ENCODE measurements at regions not wholly inside any gene's neighbourhood (a gene's known extent, or its start where the extent isn't known, plus 50 kb on each side); places are given as distances from the start of the nearest gene placed in this dataset.
"Not testable (repeated sequence)": the region's sequence is repeated elsewhere in the genome, so short reads cannot be mapped to it uniquely, and the experiment has no call there.

DNA sequence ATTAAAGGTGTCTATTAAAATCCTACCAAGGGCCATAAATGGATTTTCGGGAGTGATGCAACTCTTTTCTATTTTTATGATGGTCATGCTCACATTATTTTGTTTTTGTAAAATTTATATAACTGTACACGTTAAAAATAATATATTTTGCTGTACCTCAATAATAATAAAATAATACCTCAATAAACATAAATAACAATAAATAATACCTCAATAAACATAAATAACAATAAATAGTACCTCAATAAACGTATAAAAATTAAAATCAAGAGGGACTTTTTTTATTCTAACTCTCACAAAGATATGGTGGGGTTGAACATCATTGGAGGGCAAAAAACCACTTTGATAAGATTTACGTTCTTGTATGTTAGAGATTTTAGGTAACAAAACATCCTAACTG is 1189.6 kb upstream of the CELF2 start:
- no peak for DNase-seq

DNA sequence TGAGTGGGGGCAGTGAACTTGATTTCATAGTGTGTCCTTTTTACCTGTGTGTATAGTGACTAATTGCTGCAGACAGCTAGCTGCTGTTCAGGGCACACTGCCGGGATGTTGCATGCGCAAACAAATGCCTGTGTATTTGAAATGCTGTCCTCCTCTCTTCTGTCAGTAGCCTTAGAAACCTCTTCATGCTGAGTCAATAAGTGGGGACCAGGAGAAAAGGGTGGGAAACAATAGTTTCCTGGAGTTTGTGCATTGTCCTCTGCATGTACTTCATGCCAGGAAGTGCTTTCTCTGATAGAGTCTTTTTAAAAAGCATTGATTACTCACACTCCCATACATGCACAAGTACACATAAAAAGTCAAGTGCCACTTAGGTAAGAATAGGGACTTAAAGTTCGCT is 1183.7 kb upstream of the CELF2 start:
- no peak for DNase-seq

GRCh38 chr10:9834434-9834833 is 1183.2 kb upstream of the CELF2 start:
- no peak for DNase-seq

GRCh38 chr10:9845075-9845474 is 1172.6 kb upstream of the CELF2 start:
- no peak for DNase-seq

DNA sequence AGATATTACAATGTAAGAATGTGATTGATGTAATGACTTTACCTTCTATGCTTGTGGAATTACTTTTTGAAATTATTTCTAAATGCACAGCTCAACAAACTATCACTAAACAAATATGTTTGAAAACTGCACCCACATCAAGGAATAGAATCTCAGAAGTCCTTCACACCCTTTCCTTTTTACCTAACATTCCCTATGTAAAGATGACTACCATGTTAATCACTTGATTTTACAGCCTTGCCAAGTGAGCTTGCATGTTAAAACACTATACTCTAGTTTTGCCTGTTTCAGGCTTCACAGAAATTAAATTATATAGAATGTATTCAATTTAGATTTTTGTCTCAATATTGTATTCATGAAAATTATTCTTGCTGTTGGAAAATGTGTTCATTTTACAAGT is 1169.4 kb upstream of the CELF2 start:
- DNase-seq, result no peak

GRCh38 chr10:9848981-9849380 is 1168.7 kb upstream of the CELF2 start:
- DNase-seq, result no peak

- no peak for DNase-seq
These were observed 1167.3 kb upstream of the CELF2 start for GRCh38 chr10:9850415-9850814.

- DNase-seq, result no peak
These were observed 1165.9 kb upstream of the CELF2 start for GRCh38 chr10:9851808-9852207.

DNA sequence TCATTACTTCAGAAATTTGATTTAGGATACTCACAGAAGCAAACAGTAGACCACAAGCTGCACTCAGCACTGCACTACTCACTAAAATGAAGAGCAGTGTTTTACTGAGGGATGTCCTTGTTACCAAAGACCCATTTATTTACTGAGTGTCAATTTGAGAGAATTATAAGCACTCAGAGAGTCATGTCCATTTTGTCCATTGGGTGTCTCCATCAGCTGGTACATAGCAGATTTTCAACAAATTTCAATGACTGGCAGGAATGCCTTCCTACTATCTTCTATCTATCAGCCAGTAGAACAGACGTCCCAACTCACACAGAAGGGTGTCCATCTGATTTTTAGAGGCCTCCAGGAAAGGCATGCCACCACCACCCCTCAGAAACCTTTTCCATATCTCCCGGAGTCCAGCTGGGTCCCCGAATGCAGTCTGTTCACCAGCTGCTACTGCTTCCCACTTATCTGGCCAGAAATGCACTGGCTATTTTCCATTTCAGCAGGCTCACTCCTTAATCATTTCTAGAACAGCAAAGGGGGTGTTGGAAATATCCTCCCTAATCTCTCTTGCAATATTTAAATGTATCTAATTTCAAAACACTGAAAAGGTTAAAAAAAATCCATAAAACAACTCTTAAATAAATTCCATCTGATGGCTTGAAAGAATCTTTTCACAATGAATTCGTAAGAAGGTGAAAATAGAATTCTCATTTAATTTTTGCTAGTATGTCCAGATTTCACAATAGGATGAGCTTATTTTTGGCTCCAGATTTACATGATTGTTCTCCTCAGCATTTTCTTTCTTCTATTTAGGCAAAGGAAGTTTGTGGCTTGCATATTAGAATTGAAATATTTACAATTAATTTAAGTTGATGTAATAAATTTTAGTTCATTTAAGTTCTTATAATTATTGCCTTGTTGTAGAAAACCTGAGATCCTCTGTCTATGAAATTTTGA is 1164.0 kb upstream of the CELF2 start:
- no peak for DNase-seq

DNA sequence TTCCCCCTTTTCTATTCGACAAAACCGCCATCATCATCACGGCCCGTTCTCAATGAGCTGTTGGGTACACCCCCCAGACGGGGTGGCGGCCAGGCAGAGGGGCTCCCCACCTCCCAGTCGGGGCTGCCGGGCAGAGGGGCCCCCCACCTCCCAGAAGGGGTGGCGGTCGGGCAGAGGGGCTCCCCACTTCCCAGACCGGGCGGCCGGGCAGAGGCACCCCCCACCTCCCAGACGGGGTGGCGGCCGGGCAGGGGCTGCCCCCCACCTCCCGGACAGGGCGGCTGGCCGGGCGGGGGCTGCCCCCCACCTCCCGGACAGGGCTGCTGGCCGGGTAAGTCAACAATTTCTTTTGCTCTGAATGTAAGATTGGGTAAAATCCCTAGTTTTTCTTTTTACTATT is 1162.2 kb upstream of the CELF2 start:
- DNase-seq, result not testable (repeated sequence)

DNA sequence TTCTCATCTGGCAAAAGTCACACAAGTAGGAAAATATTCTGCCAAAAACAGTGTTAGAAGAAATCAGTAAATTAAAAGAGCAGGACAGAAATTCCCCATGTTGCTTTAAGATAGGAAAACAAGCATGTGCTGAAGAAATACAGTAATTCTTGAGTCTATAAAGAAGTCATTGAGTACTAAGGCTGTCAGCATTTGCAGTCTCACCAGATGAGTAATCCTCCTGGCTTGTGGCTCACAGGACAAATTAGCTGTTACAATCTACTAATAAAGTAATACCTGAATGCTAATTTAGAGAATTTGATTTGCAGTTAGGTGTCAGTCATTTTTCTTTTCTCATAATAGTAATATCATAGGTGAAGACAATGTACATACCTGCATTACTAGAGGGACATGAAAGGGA is 1158.9 kb upstream of the CELF2 start:
- DNase-seq, result no peak

GRCh38 chr10:9860045-9860444 is 1157.6 kb upstream of the CELF2 start:
- no peak for DNase-seq

DNA sequence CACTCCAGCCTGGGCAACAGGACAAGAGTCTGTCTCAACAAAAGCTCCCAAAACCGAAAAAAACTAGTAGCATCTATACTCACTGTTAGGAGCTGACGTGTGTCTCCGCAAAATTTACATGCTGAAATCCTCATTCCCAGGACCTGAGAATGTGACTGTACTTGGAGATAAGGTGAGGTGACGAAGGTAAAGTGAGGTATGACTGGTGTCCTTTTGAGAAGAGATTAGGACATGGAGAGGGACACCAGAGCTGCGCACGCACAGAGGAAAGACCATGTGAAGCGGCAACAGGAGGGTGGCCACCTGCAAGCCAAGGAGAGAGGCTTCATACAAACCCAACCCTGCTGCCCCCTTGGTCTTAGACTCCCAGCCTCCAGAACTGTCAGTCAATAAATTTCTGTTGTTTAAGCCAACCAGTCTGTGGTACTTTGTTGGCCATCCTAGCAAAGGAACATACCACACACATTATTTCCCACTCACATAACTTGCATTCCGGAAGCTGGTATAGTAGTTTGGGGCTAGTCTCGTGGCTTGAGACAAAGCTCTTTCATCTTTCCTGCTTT is 1154.0 kb upstream of the CELF2 start:
- DNase-seq, result no peak

DNA sequence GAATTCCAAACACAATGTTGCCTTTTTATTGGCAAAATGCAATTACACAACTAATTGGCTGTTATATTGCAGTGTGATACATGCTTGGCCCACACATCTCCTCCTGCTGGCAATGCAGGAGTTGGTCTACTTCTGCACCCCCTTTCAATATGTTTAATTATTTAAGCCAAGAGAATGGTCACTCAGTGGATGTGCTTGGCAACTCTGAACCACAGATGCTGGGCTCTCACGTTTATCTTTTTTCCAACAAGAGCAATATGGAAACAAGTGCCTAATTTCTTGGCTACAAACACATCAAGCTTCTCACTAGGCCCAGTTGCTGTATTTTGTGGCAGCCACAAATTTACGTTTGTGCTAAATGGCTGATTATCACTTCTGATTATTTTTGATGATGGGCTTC is 1149.2 kb upstream of the CELF2 start:
- no peak for DNase-seq

DNA sequence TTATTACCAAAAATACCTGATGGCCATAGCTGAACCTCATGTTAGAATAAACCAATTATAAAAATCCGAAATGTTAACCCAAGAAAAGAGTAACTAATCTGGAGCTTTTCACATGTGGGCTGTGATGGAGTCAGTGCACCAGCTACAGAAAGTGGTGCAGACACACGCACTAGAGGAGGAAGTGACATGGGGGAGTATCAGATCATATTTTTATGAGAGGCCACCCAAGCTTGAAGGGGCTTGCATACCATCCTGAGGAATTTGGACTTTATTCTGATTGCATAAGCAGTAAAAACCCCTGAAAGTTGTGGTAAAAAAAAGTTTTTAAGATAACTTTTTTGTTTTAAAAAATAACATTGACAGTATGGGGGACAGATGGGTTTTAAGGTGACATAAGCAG is 1148.5 kb upstream of the CELF2 start:
- DNase-seq, result no peak

DNA sequence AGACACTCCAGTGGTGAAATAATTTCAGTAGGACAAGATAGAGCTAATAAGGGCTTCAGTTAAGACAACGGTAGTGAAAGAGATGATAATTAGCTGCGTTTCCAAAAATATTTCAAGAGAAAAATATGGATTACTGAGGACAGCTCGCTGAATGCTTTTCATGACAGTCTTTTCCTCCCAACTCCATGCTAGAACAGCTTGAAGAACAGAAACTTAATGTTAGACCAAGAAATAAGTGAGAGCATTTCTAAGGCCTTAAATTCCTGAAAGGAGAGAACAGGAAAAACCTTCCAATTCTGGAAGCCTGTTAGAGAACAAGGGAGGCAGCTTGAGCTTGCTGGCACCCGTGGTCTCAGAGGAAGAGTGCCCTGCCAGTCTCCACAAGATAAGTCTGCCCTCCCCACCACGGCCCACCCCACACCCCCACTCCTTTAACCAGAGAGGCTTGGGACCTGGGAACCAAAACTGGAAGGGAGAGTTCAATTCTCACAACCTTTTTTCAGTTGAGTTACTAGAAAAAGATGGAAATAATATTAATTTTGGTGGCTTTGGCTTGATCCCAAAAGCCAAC is 1148.0 kb upstream of the CELF2 start:
- DNase-seq, result no peak

DNA sequence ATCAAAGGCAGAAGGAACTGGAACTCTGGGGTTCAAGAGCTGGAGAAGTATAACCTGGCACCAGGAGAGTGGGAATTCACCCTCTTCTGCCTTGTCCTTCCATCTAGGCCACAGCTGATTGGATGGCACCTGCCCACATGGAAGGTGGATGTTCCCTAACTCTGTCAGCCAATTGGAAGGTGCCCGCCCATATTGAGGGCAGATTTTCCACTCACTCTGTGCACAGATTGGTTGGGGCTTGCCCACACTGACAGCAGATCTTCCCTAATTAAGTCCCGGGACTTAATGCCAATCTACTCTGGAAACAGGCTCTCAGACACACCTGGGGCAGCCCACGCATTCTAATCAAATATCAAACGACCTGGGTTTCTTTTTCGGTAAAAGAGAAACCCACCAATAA is 1142.3 kb upstream of the CELF2 start:
- no peak for DNase-seq

DNA sequence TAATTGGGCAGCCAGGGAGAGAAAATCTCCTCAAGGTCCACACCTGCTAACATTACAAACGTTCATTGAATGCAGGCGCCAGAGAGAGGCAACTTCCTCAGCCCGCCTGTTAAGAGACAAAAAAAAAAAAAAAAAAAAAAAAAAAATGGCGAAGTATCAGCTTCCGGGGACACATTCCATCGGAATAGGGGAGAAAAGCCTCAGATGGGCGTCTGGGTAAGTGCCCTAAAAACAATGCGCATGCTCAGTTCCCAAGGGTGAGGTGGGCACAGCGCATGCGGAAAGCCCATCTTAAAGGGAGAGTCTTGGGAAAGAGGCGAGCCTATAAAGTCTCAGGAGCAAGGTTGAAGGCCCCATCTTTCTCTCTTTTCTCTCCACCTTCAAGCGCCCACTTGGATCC is 1139.7 kb upstream of the CELF2 start:
- DNase-seq, result no peak

GRCh38 chr10:9878383-9878782 is 1139.3 kb upstream of the CELF2 start:
- no peak for DNase-seq

- no peak for DNase-seq
These were observed 1131.9 kb upstream of the CELF2 start for GRCh38 chr10:9885761-9886160.

GRCh38 chr10:9886772-9887171 is 1130.9 kb upstream of the CELF2 start:
- no peak for DNase-seq

DNA sequence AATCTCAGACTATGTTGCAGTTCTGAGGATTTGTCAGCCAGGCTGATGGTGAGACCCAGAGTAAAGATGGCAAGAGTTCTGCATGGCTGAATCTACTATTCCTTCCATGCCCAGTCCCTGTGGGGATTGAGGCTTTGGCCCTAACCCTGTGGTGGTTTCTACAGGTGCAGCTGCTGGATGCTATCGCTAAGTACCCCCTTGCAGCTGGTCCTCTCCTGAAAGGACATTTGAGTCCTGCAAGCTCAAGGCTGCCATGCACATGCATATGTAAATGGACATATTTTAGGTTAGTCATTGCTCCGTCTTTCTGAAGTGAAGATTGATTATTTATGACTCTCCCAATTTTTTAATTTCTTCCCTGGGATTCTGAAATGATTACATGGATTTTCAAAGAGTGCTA is 1122.2 kb upstream of the CELF2 start:
- DNase-seq, result no peak

GRCh38 chr10:9895981-9896380 is 1121.7 kb upstream of the CELF2 start:
- DNase-seq, result no peak

DNA sequence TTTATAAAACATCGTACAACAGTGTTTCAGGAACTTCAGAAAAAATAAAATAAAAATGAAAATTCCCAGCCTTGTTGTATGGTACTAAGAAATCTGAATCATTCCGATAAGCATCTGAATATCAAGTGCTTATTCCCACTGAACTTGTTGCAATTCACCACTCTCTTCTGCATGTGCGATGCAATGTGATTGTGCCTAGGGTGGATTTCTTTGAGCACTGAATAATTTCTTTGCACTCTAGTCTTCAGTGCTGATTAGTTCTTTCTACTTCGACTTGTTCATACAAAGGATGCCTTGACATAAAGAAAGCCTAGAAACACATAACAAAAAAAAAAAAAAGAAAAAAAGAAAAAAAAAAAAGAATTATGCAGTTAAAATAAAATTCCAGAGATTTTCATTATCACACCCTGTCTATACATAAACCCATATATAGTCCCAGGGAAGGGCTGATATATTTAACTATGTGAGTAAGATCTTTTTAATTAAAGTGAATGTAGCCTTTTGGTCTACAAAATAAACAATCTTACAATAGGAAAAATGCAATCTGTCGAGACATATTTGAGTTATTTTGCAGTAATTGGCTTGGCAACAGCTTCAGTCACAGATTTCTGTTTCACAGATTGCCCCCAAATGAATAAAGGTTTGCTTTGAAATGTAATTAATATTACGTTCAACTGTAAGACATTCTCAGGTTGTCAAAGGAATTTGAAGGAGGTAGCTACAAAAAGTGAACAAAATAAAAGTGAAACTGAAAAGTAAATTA is 1118.9 kb upstream of the CELF2 start:
- DNase-seq, result no peak

All from NCI-H510A treated with DMSO at 0.1 percent for 48 hours (cell line).